HEK293T (cell line): ENCODE measurements at regions not wholly inside any gene's neighbourhood (a gene's known extent, or its start where the extent isn't known, plus 50 kb on each side); places are given as distances from the start of the nearest gene placed in this dataset.

Experiments
- ARNT ChIP-seq: fragments of 450-650 bp; IDR thresholded peaks from 2 replicates; pipeline ENCODE4 v1.6.1; 2017; ENCODE audit warnings: mild to moderate bottlenecking
- BHLHE40 ChIP-seq: fragments of 450-650 bp; IDR thresholded peaks from 2 replicates; pipeline ENCODE4 v1.6.1; 2016; ENCODE audit warnings: mild to moderate bottlenecking, moderate library complexity, borderline replicate concordance
- FOXA1 ChIP-seq: fragments of 450-650 bp; IDR thresholded peaks from 2 replicates; pipeline ENCODE4 v1.6.1; 2016; ENCODE audit warnings: mild to moderate bottlenecking
- FOXK2 ChIP-seq: fragments of 450-650 bp; IDR thresholded peaks from 2 replicates; pipeline ENCODE4 v1.6.1; 2016; ENCODE audit warnings: mild to moderate bottlenecking
- NFRKB ChIP-seq: fragments of 450-650 bp; IDR thresholded peaks from 2 replicates; pipeline ENCODE4 v1.6.1; 2016; ENCODE audit warnings: mild to moderate bottlenecking, moderate library complexity
- SUZ12 ChIP-seq: fragments of 450-650 bp; IDR thresholded peaks from 2 replicates; pipeline ENCODE4 v1.6.1; 2016; ENCODE audit warnings: mild to moderate bottlenecking
- TARDBP ChIP-seq: fragments of 450-650 bp; IDR thresholded peaks from 2 replicates; pipeline ENCODE4 v1.6.1; 2016
- TF ChIP-seq, protein P1 (sequence below): fragments of 450-650 bp; IDR thresholded peaks from 2 replicates; pipeline ENCODE4 v1.6.1; 2016

DNA sequence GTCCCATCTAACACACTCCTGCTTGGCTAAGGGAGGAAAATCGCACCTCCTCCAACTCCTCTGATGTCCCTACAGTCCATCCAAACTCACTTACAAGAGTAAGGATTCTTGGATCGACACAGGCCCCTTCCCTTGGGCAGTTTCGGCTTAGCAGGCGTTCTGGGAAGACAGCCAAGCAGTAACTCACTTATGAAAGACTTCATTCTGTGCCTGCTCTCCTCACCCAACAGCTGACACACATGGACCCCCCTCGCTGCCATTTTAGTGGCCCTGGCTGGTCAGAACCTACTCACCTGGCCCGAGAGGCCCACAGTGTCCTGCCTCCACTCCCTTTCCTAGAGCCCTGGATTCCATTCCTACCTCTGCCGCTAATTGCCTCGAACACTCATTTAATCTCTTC, 52.3 kb upstream of the BCL2L14 start:
- TF ChIP-seq NFRKB = no peak
- TF ChIP-seq ARNT = no peak
- TF ChIP-seq, protein P1, sequence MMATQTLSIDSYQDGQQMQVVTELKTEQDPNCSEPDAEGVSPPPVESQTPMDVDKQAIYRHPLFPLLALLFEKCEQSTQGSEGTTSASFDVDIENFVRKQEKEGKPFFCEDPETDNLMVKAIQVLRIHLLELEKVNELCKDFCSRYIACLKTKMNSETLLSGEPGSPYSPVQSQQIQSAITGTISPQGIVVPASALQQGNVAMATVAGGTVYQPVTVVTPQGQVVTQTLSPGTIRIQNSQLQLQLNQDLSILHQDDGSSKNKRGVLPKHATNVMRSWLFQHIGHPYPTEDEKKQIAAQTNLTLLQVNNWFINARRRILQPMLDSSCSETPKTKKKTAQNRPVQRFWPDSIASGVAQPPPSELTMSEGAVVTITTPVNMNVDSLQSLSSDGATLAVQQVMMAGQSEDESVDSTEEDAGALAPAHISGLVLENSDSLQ = no peak
- TF ChIP-seq BHLHE40 = no peak
- no peak for TF ChIP-seq SUZ12
- no peak for TF ChIP-seq FOXK2
- TF ChIP-seq FOXA1 = no peak
- TF ChIP-seq TARDBP = no peak
